ENCODE measurements at regions not wholly inside any gene's neighbourhood (a gene's known extent, or its start where the extent isn't known, plus 50 kb on each side); places are given as distances from the start of the nearest gene placed in this dataset.

- peaks cover 6% of the 10 kb centered on the region for H3K27me3 Mint-ChIP-seq (ENCODE audit: insufficient read depth, low read depth)
- no peaks in the 10 kb centered on the region for H3K36me3 Mint-ChIP-seq
- Histone ChIP-seq H3K9ac (no peak overlapping the region), H3K4me1 (no peaks in the 10 kb centered on the region), H2AFZ (replicated peaks) (no peak overlapping the region), H3K4me2 (no peak overlapping the region), H3K36me3 (no peaks in the 10 kb centered on the region), H3K27me3 (no peaks in the 10 kb centered on the region), H3K79me2 (ENCODE audit: low read depth) (no peaks in the 10 kb centered on the region), H3K27ac (no peak overlapping the region), H3K4me3 (no peak overlapping the region), H3F3A (ENCODE audit: low read depth) (no peaks in the 10 kb centered on the region), H3K9me3 (ENCODE audit: low read depth) (no peaks in the 10 kb centered on the region), H4K20me1 (ENCODE audit: low read depth) (no peaks in the 10 kb centered on the region)
- H3K4me3 Mint-ChIP-seq = no peak overlapping the region
- H3K27ac Mint-ChIP-seq = no peak overlapping the region
- H3K4me1 Mint-ChIP-seq = no peaks in the 10 kb centered on the region
- DNase-seq (ENCODE audit: low spot score) = no peak
- no peak for TF ChIP-seq EZH2 (IDR thresholded peaks at IDR 0.05)
- no peak for TF ChIP-seq EZH2phosphoT487 (IDR thresholded peaks at IDR 0.05)
- TF ChIP-seq CTCF (IDR thresholded peaks at IDR 0.05) = no peak
- H3K9me3 Mint-ChIP-seq = no peaks in the 10 kb centered on the region
These were observed 105.3 kb upstream of the C16orf82 start for GRCh38 chr16:26961459-26961858.

GRCh38 chr16:26963109-26963508 is 103.6 kb upstream of the C16orf82 start:
- Mint-ChIP-seq H3K36me3 (no peaks in the 10 kb centered on the region), H3K9me3 (no peaks in the 10 kb centered on the region), H3K4me1 (no peaks in the 10 kb centered on the region), H3K27ac (peak overlapping the region; percentile 59), H3K27me3 (ENCODE audit: insufficient read depth, low read depth) (peaks cover 2% of the 10 kb centered on the region), H3K4me3 (no peak overlapping the region)
- Histone ChIP-seq H4K20me1 (ENCODE audit: low read depth) (no peaks in the 10 kb centered on the region), H3K27ac (no peak overlapping the region), H3K4me3 (no peak overlapping the region), H3K79me2 (ENCODE audit: low read depth) (no peaks in the 10 kb centered on the region), H3K36me3 (no peaks in the 10 kb centered on the region), H3K27me3 (no peaks in the 10 kb centered on the region), H3K9me3 (ENCODE audit: low read depth) (no peaks in the 10 kb centered on the region), H2AFZ (replicated peaks) (no peak overlapping the region), H3K4me2 (no peak overlapping the region), H3K4me1 (no peaks in the 10 kb centered on the region), H3K9ac (no peak overlapping the region), H3F3A (ENCODE audit: low read depth) (no peaks in the 10 kb centered on the region)
- TF ChIP-seq EZH2 (IDR thresholded peaks at IDR 0.05) = no peak
- peak; percentile 73 for TF ChIP-seq CTCF (IDR thresholded peaks at IDR 0.05)
- peak; percentile 68 for DNase-seq (ENCODE audit: low spot score)

GRCh38 chr16:26969589-26970231 is 97.0 kb upstream of the C16orf82 start:
- no peaks in the 10 kb centered on the region for H3K4me1 Mint-ChIP-seq
- Histone ChIP-seq H3K4me1 (no peaks in the 10 kb centered on the region), H4K20me1 (ENCODE audit: low read depth) (no peaks in the 10 kb centered on the region), H3K4me3 (no peak overlapping the region), H3K27ac (no peak overlapping the region), H3K4me2 (no peak overlapping the region), H3K27me3 (no peaks in the 10 kb centered on the region), H3K36me3 (no peaks in the 10 kb centered on the region), H2AFZ (replicated peaks) (no peak overlapping the region), H3F3A (ENCODE audit: low read depth) (no peaks in the 10 kb centered on the region), H3K9me3 (ENCODE audit: low read depth) (no peaks in the 10 kb centered on the region), H3K9ac (no peak overlapping the region), H3K79me2 (ENCODE audit: low read depth) (no peaks in the 10 kb centered on the region)
- H3K4me3 Mint-ChIP-seq = no peak overlapping the region
- no peaks in the 10 kb centered on the region for H3K27me3 Mint-ChIP-seq (ENCODE audit: insufficient read depth, low read depth)
- no peaks in the 10 kb centered on the region for H3K9me3 Mint-ChIP-seq
- no peaks in the 10 kb centered on the region for H3K36me3 Mint-ChIP-seq
- H3K27ac Mint-ChIP-seq = no peak overlapping the region
- TF ChIP-seq CTCF (IDR thresholded peaks at IDR 0.05) (no peak), EZH2 (IDR thresholded peaks at IDR 0.05) (no peak), EZH2phosphoT487 (IDR thresholded peaks at IDR 0.05) (no peak)
- no peak for DNase-seq (ENCODE audit: low spot score)
